ENCODE measurements at regions not wholly inside any gene's neighbourhood (a gene's known extent, or its start where the extent isn't known, plus 50 kb on each side); places are given as distances from the start of the nearest gene placed in this dataset.

DNA sequence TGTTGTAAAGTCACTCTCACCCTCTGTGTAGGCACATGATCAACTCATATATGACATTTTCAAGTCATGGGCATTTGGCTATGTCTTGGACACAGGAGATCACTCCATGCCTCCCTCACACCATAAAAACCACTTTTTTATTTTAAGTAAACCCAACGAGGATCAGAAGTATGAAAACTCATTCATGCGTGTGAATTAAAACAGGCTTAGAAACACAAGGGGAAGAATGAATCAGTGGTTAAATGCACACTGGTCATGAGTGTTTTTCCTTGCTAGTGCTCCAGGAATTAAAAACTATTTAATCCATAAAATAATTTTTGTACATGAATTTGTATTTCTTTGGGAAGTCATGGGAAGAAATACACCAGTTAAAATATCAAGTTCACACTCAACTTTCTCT is 198.4 kb downstream of the GALC start:
- TF ChIP-seq ZZZ3 (CRISPR knock-in tag; IDR thresholded peaks at IDR 0.05; ENCODE audit: borderline replicate concordance) (no peak), ARNT2 (CRISPR knock-in tag; IDR thresholded peaks at IDR 0.05; ENCODE audit: low read depth) (no peak), LCORL (IDR thresholded peaks at IDR 0.05) (no peak), LCORL (CRISPR knock-in tag; IDR thresholded peaks at IDR 0.05) (no peak), ERF (CRISPR knock-in tag; IDR thresholded peaks at IDR 0.05) (no peak), KDM1A (CRISPR knock-in tag; IDR thresholded peaks at IDR 0.05) (no peak), ZNF24 (IDR thresholded peaks at IDR 0.05) (no peak), TARDBP (CRISPR knock-in tag; IDR thresholded peaks at IDR 0.05) (no peak), HDAC6 (IDR thresholded peaks at IDR 0.05; ENCODE audit: low read depth, low read length) (no peak), ZNF20 (CRISPR knock-in tag; IDR thresholded peaks at IDR 0.05) (no peak), ZNF776 (CRISPR knock-in tag; IDR thresholded peaks at IDR 0.05) (no peak), ZNF556 (CRISPR knock-in tag; IDR thresholded peaks at IDR 0.05; ENCODE audit: borderline replicate concordance) (no peak), ZNF207 (IDR thresholded peaks at IDR 0.05; ENCODE audit: borderline replicate concordance) (no peak), ZNF800 (CRISPR knock-in tag; IDR thresholded peaks at IDR 0.05) (no peak), GABPA (IDR thresholded peaks at IDR 0.05; ENCODE audit: low read depth, low read length) (no peak), GABPA (CRISPR knock-in tag; IDR thresholded peaks at IDR 0.05; ENCODE audit: low read depth) (no peak)
- TF ChIP-seq, protein P1, sequence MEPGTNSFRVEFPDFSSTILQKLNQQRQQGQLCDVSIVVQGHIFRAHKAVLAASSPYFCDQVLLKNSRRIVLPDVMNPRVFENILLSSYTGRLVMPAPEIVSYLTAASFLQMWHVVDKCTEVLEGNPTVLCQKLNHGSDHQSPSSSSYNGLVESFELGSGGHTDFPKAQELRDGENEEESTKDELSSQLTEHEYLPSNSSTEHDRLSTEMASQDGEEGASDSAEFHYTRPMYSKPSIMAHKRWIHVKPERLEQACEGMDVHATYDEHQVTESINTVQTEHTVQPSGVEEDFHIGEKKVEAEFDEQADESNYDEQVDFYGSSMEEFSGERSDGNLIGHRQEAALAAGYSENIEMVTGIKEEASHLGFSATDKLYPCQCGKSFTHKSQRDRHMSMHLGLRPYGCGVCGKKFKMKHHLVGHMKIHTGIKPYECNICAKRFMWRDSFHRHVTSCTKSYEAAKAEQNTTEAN (CRISPR knock-in tag; conservative IDR thresholded peaks at IDR 0.05) = no peak
- TF ChIP-seq, protein P2, sequence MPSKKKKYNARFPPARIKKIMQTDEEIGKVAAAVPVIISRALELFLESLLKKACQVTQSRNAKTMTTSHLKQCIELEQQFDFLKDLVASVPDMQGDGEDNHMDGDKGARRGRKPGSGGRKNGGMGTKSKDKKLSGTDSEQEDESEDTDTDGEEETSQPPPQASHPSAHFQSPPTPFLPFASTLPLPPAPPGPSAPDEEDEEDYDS (CRISPR knock-in tag; IDR thresholded peaks at IDR 0.05) = no peak
- TF ChIP-seq, protein P3, sequence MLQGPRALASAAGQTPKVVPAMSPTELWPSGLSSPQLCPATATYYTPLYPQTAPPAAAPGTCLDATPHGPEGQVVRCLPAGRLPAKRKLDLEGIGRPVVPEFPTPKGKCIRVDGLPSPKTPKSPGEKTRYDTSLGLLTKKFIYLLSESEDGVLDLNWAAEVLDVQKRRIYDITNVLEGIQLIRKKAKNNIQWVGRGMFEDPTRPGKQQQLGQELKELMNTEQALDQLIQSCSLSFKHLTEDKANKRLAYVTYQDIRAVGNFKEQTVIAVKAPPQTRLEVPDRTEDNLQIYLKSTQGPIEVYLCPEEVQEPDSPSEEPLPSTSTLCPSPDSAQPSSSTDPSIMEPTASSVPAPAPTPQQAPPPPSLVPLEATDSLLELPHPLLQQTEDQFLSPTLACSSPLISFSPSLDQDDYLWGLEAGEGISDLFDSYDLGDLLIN (CRISPR knock-in tag; IDR thresholded peaks at IDR 0.05; ENCODE audit: borderline replicate concordance) = no peak
- TF ChIP-seq, protein P4, sequence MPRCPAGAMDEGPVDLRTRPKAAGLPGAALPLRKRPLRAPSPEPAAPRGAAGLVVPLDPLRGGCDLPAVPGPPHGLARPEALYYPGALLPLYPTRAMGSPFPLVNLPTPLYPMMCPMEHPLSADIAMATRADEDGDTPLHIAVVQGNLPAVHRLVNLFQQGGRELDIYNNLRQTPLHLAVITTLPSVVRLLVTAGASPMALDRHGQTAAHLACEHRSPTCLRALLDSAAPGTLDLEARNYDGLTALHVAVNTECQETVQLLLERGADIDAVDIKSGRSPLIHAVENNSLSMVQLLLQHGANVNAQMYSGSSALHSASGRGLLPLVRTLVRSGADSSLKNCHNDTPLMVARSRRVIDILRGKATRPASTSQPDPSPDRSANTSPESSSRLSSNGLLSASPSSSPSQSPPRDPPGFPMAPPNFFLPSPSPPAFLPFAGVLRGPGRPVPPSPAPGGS (CRISPR knock-in tag; IDR thresholded peaks at IDR 0.05) = no peak
- TF ChIP-seq, protein P5, sequence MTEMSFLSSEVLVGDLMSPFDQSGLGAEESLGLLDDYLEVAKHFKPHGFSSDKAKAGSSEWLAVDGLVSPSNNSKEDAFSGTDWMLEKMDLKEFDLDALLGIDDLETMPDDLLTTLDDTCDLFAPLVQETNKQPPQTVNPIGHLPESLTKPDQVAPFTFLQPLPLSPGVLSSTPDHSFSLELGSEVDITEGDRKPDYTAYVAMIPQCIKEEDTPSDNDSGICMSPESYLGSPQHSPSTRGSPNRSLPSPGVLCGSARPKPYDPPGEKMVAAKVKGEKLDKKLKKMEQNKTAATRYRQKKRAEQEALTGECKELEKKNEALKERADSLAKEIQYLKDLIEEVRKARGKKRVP (CRISPR knock-in tag; IDR thresholded peaks at IDR 0.05) = no peak
- CTCF ChIA-PET (ENCODE audit: low intra/inter-chr PET ratio, low total read pairs) = no interaction called here
- no TSS peak for BruUV-seq (replicated peaks)

More for the DNA sequence above, 198.4 kb downstream of the GALC start:
- H3K4me3 ChIP-seq (replicated peaks in 1 of 3; ENCODE audit: insufficient read depth in 1 of 3, low read depth in 2 of 3, low read length in 3 of 3) = no peak overlapping the region
- DNase-seq (ENCODE audit: low spot score) (no peak), FAIRE-seq (no peak), ATAC-seq (no peak)
- no peaks in the 10 kb centered on the region for H3K9me3 ChIP-seq (ENCODE audit: low read length)
- POLR2A ChIA-PET = no interaction called here
- no peaks in the 10 kb centered on the region for H3K36me3 ChIP-seq (replicated peaks in 1 of 2; ENCODE audit: control insufficient read depth in 1 of 2, insufficient read depth in 2 of 2, low read length in 2 of 2)
- 0% methylated on average over 2 of the region's 2 CpGs for whole genome bisulfite sequencing (ENCODE audit: low lambda C conversion rate)
- intact Hi-C loops (cut with micrococcal nuclease; ENCODE audit: unreplicated experiment) = no loop called here
- in situ Hi-C loops (cut with HindIII; ENCODE audit: extremely low pct_ligation_motif_present, low pct_unique_long_range_greater_than_20kb) = no loop called here
- H2AFZ ChIP-seq (ENCODE audit: low read length) = no peak overlapping the region
- no peaks in the 10 kb centered on the region for H3K79me2 ChIP-seq (ENCODE audit: insufficient read depth, low read length)
- no peaks in the 10 kb centered on the region for H3K4me1 ChIP-seq (ENCODE audit: insufficient read depth, low read length)
- peaks cover 0 to 2% of the 10 kb centered on the region in 2 experiments; a peak in 1 of 5 replicates for H3K27me3 ChIP-seq (ENCODE audit: control insufficient read depth in 1 of 2, insufficient read depth in 2 of 2, low read length in 2 of 2)
- H3K9ac ChIP-seq (ENCODE audit: insufficient read depth, low read depth, low read length) = no peak overlapping the region
- H4K20me1 ChIP-seq (ENCODE audit: insufficient read depth, low read length) = no peaks in the 10 kb centered on the region
- no peak overlapping the region for H3K27ac ChIP-seq (ENCODE audit: extremely low read length, insufficient read depth, low read length)
- H3K4me2 ChIP-seq (ENCODE audit: low read depth, low read length) = no peak overlapping the region
